Neural cell (in vitro differentiated cells): ENCODE measurements at regions not wholly inside any gene's neighbourhood (a gene's known extent, or its start where the extent isn't known, plus 50 kb on each side); places are given as distances from the start of the nearest gene placed in this dataset.

ENCODE experiments used
- CTCF ChIP-seq: fragments of 450-650 bp; IDR thresholded peaks from 2 replicates; pipeline ENCODE4 v1.5.1; 2014; ENCODE audit warnings: antibody characterized with exemption, mild to moderate bottlenecking, moderate library complexity; ENCODE audit not compliant: poor library complexity, severe bottlenecking
- EP300 ChIP-seq: fragments of 450-650 bp; conservative IDR thresholded peaks from 2 replicates; pipeline ENCODE4 v1.6.1; 2014; ENCODE audit warnings: antibody characterized with exemption, mild to moderate bottlenecking, moderate library complexity; ENCODE audit not compliant: poor library complexity, severe bottlenecking
- EZH2 ChIP-seq: fragments of 200-600, 300-800 bp; shearing (Covaris generic), sonication (generic); IDR thresholded peaks from 2 replicates; pipeline ENCODE4 v1.6.1; 2014; ENCODE audit warnings: antibody characterized with exemption, low read length, borderline replicate concordance, mild to moderate bottlenecking; ENCODE audit not compliant: insufficient read depth, poor library complexity, severe bottlenecking
- MXI1 ChIP-seq: fragments of 450-650 bp; conservative IDR thresholded peaks from 2 replicates; pipeline ENCODE4 v1.6.1; 2014; ENCODE audit warnings: antibody characterized with exemption, mild to moderate bottlenecking; ENCODE audit not compliant: poor library complexity, severe bottlenecking
- POLR2AphosphoS5 ChIP-seq: IDR thresholded peaks from 2 replicates; pipeline ENCODE4 v1.6.1; 2012
- RAD21 ChIP-seq: fragments of 450-650 bp; conservative IDR thresholded peaks from 2 replicates; pipeline ENCODE4 v1.6.1; 2014; ENCODE audit warnings: antibody characterized with exemption, mild to moderate bottlenecking, moderate library complexity
- REST ChIP-seq: IDR thresholded peaks from 2 replicates; pipeline ENCODE4 v1.6.1; 2012; ENCODE audit warnings: borderline replicate concordance
- SMC3 ChIP-seq: fragments of 450-650 bp; conservative IDR thresholded peaks from 2 replicates; pipeline ENCODE4 v1.6.1; 2014; ENCODE audit warnings: antibody characterized with exemption, mild to moderate bottlenecking, moderate library complexity; ENCODE audit not compliant: poor library complexity
- TAF1 ChIP-seq: IDR thresholded peaks from 2 replicates; pipeline ENCODE4 v1.6.1; 2012; ENCODE audit warnings: low read depth

GRCh38 chr9:129280236-129280622 lies 102.2 kb upstream of the IER5L start:
- TF ChIP-seq CTCF (no peak), EP300 (no peak), REST (no peak), EZH2 (no peak), POLR2AphosphoS5 (no peak), RAD21 (no peak), MXI1 (no peak), TAF1 (no peak), SMC3 (no peak)
